SK-N-SH (cell line): ENCODE measurements at regions not wholly inside any gene's neighbourhood (a gene's known extent, or its start where the extent isn't known, plus 50 kb on each side); places are given as distances from the start of the nearest gene placed in this dataset.

ENCODE experiments used
- FOSL2 ChIP-seq: IDR thresholded peaks from 2 replicates; pipeline ENCODE4 v1.4.0; 2012; ENCODE audit warnings: low read depth, mild to moderate bottlenecking, moderate library complexity, borderline replicate concordance
- FOXM1 ChIP-seq: IDR thresholded peaks from 2 replicates; pipeline ENCODE4 v1.4.0; 2012; ENCODE audit warnings: low read depth, mild to moderate bottlenecking
- JUND ChIP-seq: IDR thresholded peaks from 2 replicates; pipeline ENCODE4 v1.4.0; 2012
- NRF1 ChIP-seq: IDR thresholded peaks from 2 replicates; pipeline ENCODE4 v1.6.1; 2012; ENCODE audit warnings: low read depth, mild to moderate bottlenecking, low read length
- PBX3 ChIP-seq: IDR thresholded peaks from 2 replicates; pipeline ENCODE4; 2012
- RXRA ChIP-seq: IDR thresholded peaks from 2 replicates; pipeline ENCODE4 v1.4.0; 2012; ENCODE audit warnings: low read depth, mild to moderate bottlenecking, borderline replicate concordance
- TAF1 ChIP-seq: IDR thresholded peaks from 2 replicates; pipeline ENCODE4 v1.6.1; 2012; ENCODE audit warnings: low read depth, mild to moderate bottlenecking, low read length, moderate library complexity, borderline replicate concordance
- YY1 ChIP-seq: IDR thresholded peaks from 2 replicates; pipeline ENCODE4 v1.4.0; 2012; ENCODE audit warnings: low read depth, mild to moderate bottlenecking
- TF ChIP-seq, protein P1 (sequence below): fragments of 200-600 bp; sonication (generic); IDR thresholded peaks from 2 replicates; pipeline ENCODE4 v1.6.1; 2017; ENCODE audit warnings: antibody characterized with exemption, mild to moderate bottlenecking, moderate library complexity

DNA sequence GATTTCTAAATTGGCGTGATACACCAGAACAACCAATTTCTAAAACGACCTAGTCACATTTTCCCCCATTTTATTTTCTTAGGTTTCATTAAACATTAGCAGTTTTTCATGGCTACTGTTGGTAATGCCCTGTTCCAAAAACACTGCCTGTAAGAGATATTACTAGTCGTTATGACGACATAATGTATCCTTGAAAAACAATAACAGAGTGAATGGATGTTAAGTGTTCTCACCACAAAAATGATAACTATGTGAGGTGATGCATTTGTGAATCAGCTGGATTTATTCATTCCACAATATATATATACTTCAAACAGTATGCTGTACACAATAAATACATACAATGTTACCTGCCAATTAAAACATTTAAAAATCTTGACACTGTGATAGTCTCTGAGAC, 1147.6 kb upstream of the PCDH10 start:
- TF ChIP-seq RXRA (no peak), TAF1 (no peak), JUND (no peak), FOXM1 (no peak), FOSL2 (no peak), NRF1 (no peak), PBX3 (no peak), YY1 (no peak)
- TF ChIP-seq, protein P1, sequence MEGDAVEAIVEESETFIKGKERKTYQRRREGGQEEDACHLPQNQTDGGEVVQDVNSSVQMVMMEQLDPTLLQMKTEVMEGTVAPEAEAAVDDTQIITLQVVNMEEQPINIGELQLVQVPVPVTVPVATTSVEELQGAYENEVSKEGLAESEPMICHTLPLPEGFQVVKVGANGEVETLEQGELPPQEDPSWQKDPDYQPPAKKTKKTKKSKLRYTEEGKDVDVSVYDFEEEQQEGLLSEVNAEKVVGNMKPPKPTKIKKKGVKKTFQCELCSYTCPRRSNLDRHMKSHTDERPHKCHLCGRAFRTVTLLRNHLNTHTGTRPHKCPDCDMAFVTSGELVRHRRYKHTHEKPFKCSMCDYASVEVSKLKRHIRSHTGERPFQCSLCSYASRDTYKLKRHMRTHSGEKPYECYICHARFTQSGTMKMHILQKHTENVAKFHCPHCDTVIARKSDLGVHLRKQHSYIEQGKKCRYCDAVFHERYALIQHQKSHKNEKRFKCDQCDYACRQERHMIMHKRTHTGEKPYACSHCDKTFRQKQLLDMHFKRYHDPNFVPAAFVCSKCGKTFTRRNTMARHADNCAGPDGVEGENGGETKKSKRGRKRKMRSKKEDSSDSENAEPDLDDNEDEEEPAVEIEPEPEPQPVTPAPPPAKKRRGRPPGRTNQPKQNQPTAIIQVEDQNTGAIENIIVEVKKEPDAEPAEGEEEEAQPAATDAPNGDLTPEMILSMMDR: no peak
